Neural cell (in vitro differentiated cells): ENCODE measurements at regions not wholly inside any gene's neighbourhood (a gene's known extent, or its start where the extent isn't known, plus 50 kb on each side); places are given as distances from the start of the nearest gene placed in this dataset.

Source experiments
- H2AFZ ChIP-seq: fragments of 200-600, 300-800 bp; sonication (generic), shearing (Covaris generic); 2 replicates; pipeline ENCODE4 v1.6.0; 2014; ENCODE audit warnings: low read depth, mild to moderate bottlenecking, antibody characterized with exemption, low read length, moderate library complexity
- H3F3A ChIP-seq: fragments of 200-600 bp; shearing (Covaris generic); 2 replicates; pipeline ENCODE4 v1.6.1; 2016; ENCODE audit warnings: mild to moderate bottlenecking, moderate library complexity, mixed read lengths, antibody characterized with exemption, low read length; ENCODE audit not compliant: insufficient read depth, poor library complexity, severe bottlenecking
- H3K27ac ChIP-seq: fragments of 200-600, 300-800 bp; sonication (generic), shearing (Covaris generic); 2 replicates; pipeline ENCODE4 v1.5.1; 2014; ENCODE audit warnings: mild to moderate bottlenecking, low read length, moderate library complexity
- H3K27me3 ChIP-seq: fragments of 300-800, 200-600 bp; sonication (generic), shearing (Covaris generic); 2 replicates; pipeline ENCODE4 v1.6.0; 2014; ENCODE audit warnings: mild to moderate bottlenecking, low read depth, low read length, moderate library complexity; ENCODE audit not compliant: insufficient read depth
- H3K36me3 ChIP-seq: fragments of 300-800, 200-600 bp; sonication (generic), shearing (Covaris generic); 2 replicates; pipeline ENCODE4 v1.5.1; 2014; ENCODE audit warnings: mild to moderate bottlenecking, antibody characterized with exemption, low read length, moderate library complexity; ENCODE audit not compliant: insufficient read depth
- H3K4me2 ChIP-seq: fragments of 300-800, 200-600 bp; sonication (generic), shearing (Covaris generic); 2 replicates; pipeline ENCODE4 v1.6.0; 2014; ENCODE audit warnings: mild to moderate bottlenecking, low read length
- H3K4me3 ChIP-seq: fragments of 300-800, 200-600 bp; sonication (generic), shearing (Covaris generic); 2 replicates; pipeline ENCODE4 v1.5.1; 2014; ENCODE audit warnings: mild to moderate bottlenecking, low read length, moderate library complexity
- H3K79me2 ChIP-seq: fragments of 200-600 bp; shearing (Covaris generic); replicated peaks from 2 replicates; pipeline ENCODE4 v1.6.0; 2014; ENCODE audit warnings: mild to moderate bottlenecking, low read length, moderate library complexity; ENCODE audit not compliant: insufficient read depth
- H3K9ac ChIP-seq: fragments of 300-800, 200-600 bp; sonication (generic), shearing (Covaris generic); 2 replicates; pipeline ENCODE4 v1.6.1; 2016; ENCODE audit warnings: mild to moderate bottlenecking, low read length, mixed read lengths
- H3K9me2 ChIP-seq: fragments of 200-600 bp; shearing (Covaris generic); 2 replicates; pipeline ENCODE4 v1.6.1; 2016; ENCODE audit warnings: mild to moderate bottlenecking, low read length, mixed read lengths; ENCODE audit not compliant: insufficient read depth
- H3K9me3 ChIP-seq: fragments of 200-600, 300-800 bp; sonication (generic), shearing (Covaris generic); 2 replicates; pipeline ENCODE4 v1.6.1; 2016; ENCODE audit warnings: mild to moderate bottlenecking, mixed run types, low read length, moderate library complexity, mixed read lengths
- H4K20me1 ChIP-seq: fragments of 200-600 bp; shearing (Covaris generic); 2 replicates; pipeline ENCODE4 v1.6.1; 2016; ENCODE audit warnings: mild to moderate bottlenecking, mixed run types; ENCODE audit not compliant: insufficient read depth
- EP300 ChIP-seq: fragments of 450-650 bp; conservative IDR thresholded peaks from 2 replicates; pipeline ENCODE4 v1.6.1; 2014; ENCODE audit warnings: antibody characterized with exemption, mild to moderate bottlenecking, moderate library complexity; ENCODE audit not compliant: poor library complexity, severe bottlenecking
- EZH2 ChIP-seq: fragments of 200-600, 300-800 bp; shearing (Covaris generic), sonication (generic); IDR thresholded peaks from 2 replicates; pipeline ENCODE4 v1.6.1; 2014; ENCODE audit warnings: antibody characterized with exemption, low read length, borderline replicate concordance, mild to moderate bottlenecking; ENCODE audit not compliant: insufficient read depth, poor library complexity, severe bottlenecking
- MXI1 ChIP-seq: fragments of 450-650 bp; conservative IDR thresholded peaks from 2 replicates; pipeline ENCODE4 v1.6.1; 2014; ENCODE audit warnings: antibody characterized with exemption, mild to moderate bottlenecking; ENCODE audit not compliant: poor library complexity, severe bottlenecking
- POLR2AphosphoS5 ChIP-seq: IDR thresholded peaks from 2 replicates; pipeline ENCODE4 v1.6.1; 2012
- RAD21 ChIP-seq: fragments of 450-650 bp; conservative IDR thresholded peaks from 2 replicates; pipeline ENCODE4 v1.6.1; 2014; ENCODE audit warnings: antibody characterized with exemption, mild to moderate bottlenecking, moderate library complexity
- SMC3 ChIP-seq: fragments of 450-650 bp; conservative IDR thresholded peaks from 2 replicates; pipeline ENCODE4 v1.6.1; 2014; ENCODE audit warnings: antibody characterized with exemption, mild to moderate bottlenecking, moderate library complexity; ENCODE audit not compliant: poor library complexity
- TAF1 ChIP-seq: IDR thresholded peaks from 2 replicates; pipeline ENCODE4 v1.6.1; 2012; ENCODE audit warnings: low read depth
- TF ChIP-seq, protein P1 (sequence below): fragments of 450-650 bp; IDR thresholded peaks from 2 replicates; pipeline ENCODE4 v1.5.1; 2014; ENCODE audit warnings: antibody characterized with exemption, mild to moderate bottlenecking, moderate library complexity; ENCODE audit not compliant: poor library complexity, severe bottlenecking
- TF ChIP-seq, protein P2 (sequence below): IDR thresholded peaks from 2 replicates; pipeline ENCODE4 v1.6.1; 2012; ENCODE audit warnings: borderline replicate concordance

DNA sequence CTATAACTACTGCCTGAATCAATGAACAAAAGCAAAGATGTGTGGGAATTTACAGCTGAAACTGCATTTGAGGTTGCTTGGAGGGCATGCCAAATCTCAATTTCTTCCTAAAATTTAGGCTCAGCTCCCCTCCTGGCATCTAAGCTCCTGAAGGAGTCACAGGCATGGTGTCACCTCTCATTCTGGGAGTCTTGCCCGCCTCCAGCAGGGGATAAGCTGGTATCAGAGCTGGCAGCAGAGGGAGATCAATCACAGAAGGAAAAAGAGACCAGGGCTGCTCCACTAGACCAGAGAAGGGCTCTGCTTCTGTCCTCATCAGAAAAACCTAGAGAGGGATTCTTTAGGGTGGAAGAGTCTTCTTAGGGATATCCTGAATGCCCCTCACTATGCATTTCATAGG, 150.4 kb upstream of the SLC6A11 start:
- H3K9me2 ChIP-seq, result no peaks in the 10 kb centered on the region
- no peak overlapping the region for H2AFZ ChIP-seq

DNA sequence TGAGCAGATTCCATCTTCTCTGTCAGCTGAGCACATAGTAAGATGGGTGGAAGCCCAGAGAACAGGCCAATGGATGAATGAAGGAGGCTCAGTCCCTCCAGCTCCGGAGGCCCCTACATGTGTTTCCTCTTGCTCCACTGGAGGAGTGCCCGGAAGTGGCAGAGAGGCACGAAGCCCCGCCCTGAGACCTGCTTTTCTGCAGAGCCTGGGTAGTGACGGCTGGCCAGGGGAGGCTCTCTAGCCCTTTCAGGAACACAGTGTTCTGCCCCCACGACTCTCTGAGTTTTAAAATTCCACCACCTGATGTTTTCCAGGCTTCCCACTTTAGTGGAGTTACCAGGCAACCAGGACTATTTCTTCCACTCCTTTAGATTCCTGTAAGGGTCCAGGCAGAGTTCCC, 149.4 kb upstream of the SLC6A11 start:
- Histone ChIP-seq H3K9me3 (no peaks in the 10 kb centered on the region), H3K27ac (no peak overlapping the region), H3K79me2 (no peaks in the 10 kb centered on the region), H3K36me3 (no peaks in the 10 kb centered on the region), H3K27me3 (no peaks in the 10 kb centered on the region), H3K4me3 (no peak overlapping the region), H2AFZ (no peak overlapping the region), H3K4me2 (no peak overlapping the region), H3K9me2 (no peaks in the 10 kb centered on the region), H3F3A (no peaks in the 10 kb centered on the region), H3K9ac (no peak overlapping the region), H4K20me1 (no peaks in the 10 kb centered on the region)
- TF ChIP-seq, protein P1, sequence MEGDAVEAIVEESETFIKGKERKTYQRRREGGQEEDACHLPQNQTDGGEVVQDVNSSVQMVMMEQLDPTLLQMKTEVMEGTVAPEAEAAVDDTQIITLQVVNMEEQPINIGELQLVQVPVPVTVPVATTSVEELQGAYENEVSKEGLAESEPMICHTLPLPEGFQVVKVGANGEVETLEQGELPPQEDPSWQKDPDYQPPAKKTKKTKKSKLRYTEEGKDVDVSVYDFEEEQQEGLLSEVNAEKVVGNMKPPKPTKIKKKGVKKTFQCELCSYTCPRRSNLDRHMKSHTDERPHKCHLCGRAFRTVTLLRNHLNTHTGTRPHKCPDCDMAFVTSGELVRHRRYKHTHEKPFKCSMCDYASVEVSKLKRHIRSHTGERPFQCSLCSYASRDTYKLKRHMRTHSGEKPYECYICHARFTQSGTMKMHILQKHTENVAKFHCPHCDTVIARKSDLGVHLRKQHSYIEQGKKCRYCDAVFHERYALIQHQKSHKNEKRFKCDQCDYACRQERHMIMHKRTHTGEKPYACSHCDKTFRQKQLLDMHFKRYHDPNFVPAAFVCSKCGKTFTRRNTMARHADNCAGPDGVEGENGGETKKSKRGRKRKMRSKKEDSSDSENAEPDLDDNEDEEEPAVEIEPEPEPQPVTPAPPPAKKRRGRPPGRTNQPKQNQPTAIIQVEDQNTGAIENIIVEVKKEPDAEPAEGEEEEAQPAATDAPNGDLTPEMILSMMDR, result no peak
- TF ChIP-seq EZH2 (no peak), POLR2AphosphoS5 (no peak), MXI1 (no peak), SMC3 (no peak), RAD21 (no peak), EP300 (no peak), TAF1 (no peak)
- TF ChIP-seq, protein P2, sequence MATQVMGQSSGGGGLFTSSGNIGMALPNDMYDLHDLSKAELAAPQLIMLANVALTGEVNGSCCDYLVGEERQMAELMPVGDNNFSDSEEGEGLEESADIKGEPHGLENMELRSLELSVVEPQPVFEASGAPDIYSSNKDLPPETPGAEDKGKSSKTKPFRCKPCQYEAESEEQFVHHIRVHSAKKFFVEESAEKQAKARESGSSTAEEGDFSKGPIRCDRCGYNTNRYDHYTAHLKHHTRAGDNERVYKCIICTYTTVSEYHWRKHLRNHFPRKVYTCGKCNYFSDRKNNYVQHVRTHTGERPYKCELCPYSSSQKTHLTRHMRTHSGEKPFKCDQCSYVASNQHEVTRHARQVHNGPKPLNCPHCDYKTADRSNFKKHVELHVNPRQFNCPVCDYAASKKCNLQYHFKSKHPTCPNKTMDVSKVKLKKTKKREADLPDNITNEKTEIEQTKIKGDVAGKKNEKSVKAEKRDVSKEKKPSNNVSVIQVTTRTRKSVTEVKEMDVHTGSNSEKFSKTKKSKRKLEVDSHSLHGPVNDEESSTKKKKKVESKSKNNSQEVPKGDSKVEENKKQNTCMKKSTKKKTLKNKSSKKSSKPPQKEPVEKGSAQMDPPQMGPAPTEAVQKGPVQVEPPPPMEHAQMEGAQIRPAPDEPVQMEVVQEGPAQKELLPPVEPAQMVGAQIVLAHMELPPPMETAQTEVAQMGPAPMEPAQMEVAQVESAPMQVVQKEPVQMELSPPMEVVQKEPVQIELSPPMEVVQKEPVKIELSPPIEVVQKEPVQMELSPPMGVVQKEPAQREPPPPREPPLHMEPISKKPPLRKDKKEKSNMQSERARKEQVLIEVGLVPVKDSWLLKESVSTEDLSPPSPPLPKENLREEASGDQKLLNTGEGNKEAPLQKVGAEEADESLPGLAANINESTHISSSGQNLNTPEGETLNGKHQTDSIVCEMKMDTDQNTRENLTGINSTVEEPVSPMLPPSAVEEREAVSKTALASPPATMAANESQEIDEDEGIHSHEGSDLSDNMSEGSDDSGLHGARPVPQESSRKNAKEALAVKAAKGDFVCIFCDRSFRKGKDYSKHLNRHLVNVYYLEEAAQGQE, result no peak

More for the DNA sequence above, 150.4 kb upstream of the SLC6A11 start:
- Histone ChIP-seq H3K4me3 (no peak overlapping the region), H3K36me3 (no peaks in the 10 kb centered on the region), H3K27me3 (no peaks in the 10 kb centered on the region), H3F3A (no peaks in the 10 kb centered on the region), H3K27ac (no peak overlapping the region), H4K20me1 (no peaks in the 10 kb centered on the region), H3K4me2 (no peak overlapping the region), H3K79me2 (no peaks in the 10 kb centered on the region), H3K9me3 (no peaks in the 10 kb centered on the region), H3K9ac (no peak overlapping the region)
- TF ChIP-seq, protein P1, result no peak
- no peak for TF ChIP-seq SMC3
- no peak for TF ChIP-seq EZH2
- TF ChIP-seq, protein P2, result no peak
- no peak for TF ChIP-seq TAF1
- no peak for TF ChIP-seq MXI1
- no peak for TF ChIP-seq POLR2AphosphoS5
- no peak for TF ChIP-seq RAD21
- no peak for TF ChIP-seq EP300
